ENCODE measurements at regions not wholly inside any gene's neighbourhood (a gene's known extent, or its start where the extent isn't known, plus 50 kb on each side); places are given as distances from the start of the nearest gene placed in this dataset.

DNA sequence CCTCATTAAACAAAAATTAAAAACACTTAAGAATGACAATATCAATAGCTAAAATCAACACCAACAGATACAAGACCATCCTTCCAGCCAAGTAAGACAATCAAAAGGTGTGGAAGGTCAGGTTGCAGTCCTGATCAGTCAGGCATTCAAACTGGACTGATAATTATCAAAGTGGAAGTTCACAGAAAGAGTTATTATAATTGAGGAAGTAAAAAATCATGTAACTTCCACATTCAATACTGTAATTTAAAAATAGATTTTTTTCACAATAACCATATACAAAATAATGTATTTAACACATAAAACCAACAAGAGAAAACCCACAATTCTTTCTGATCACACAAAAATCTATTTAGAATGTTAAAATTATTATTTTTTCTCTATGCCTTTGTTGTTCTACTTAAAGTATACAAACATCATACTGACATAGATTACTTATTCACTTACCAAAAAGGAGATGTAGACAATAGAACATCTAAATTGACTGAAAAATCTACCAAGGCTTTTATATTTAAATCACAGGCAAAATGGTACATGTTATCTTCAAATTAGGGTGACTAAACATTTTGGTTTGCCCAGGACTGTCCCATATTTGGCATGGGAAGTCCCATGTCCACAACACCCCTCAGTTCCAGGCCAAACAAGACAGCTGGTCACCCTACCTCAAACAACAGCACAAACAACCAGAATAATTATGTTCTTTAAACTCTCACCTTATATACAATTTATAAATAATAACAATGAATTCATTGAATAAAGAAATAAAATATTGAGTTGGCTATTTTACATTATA, 142.5 kb upstream of the SLC24A2 start:
- TF ChIP-seq, protein P1, sequence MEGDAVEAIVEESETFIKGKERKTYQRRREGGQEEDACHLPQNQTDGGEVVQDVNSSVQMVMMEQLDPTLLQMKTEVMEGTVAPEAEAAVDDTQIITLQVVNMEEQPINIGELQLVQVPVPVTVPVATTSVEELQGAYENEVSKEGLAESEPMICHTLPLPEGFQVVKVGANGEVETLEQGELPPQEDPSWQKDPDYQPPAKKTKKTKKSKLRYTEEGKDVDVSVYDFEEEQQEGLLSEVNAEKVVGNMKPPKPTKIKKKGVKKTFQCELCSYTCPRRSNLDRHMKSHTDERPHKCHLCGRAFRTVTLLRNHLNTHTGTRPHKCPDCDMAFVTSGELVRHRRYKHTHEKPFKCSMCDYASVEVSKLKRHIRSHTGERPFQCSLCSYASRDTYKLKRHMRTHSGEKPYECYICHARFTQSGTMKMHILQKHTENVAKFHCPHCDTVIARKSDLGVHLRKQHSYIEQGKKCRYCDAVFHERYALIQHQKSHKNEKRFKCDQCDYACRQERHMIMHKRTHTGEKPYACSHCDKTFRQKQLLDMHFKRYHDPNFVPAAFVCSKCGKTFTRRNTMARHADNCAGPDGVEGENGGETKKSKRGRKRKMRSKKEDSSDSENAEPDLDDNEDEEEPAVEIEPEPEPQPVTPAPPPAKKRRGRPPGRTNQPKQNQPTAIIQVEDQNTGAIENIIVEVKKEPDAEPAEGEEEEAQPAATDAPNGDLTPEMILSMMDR (IDR thresholded peaks at IDR 0.05; ENCODE audit: low read length) = no peak
- no peak for TF ChIP-seq EZH2 (IDR thresholded peaks at IDR 0.05; ENCODE audit: borderline replicate concordance, low read length)
- Histone ChIP-seq H3K9ac (ENCODE audit: low read length) (no peak overlapping the region), H3K4me2 (ENCODE audit: low read length) (no peak overlapping the region), H3F3A (ENCODE audit: insufficient read depth, low read length) (no peaks in the 10 kb centered on the region), H2AFZ (ENCODE audit: low read length) (no peak overlapping the region), H3K27me3 (ENCODE audit: insufficient read depth, low read length) (no peaks in the 10 kb centered on the region), H4K20me1 (ENCODE audit: insufficient read depth, low read length) (no peaks in the 10 kb centered on the region), H3K4me1 (ENCODE audit: insufficient read depth, low read length, severe bottlenecking) (no peaks in the 10 kb centered on the region), H3K27ac (ENCODE audit: low read depth, low read length, poor library complexity, severe bottlenecking) (no peak overlapping the region), H3K9me3 (ENCODE audit: low read length) (no peaks in the 10 kb centered on the region), H3K9me2 (ENCODE audit: low read depth, low read length) (no peaks in the 10 kb centered on the region), H3K4me3 (ENCODE audit: low read depth, low read length, poor library complexity, severe bottlenecking) (no peak overlapping the region), H3K79me2 (ENCODE audit: insufficient read depth, low read length) (no peaks in the 10 kb centered on the region), H3K36me3 (ENCODE audit: insufficient read depth, low read length) (no peaks in the 10 kb centered on the region)

DNA sequence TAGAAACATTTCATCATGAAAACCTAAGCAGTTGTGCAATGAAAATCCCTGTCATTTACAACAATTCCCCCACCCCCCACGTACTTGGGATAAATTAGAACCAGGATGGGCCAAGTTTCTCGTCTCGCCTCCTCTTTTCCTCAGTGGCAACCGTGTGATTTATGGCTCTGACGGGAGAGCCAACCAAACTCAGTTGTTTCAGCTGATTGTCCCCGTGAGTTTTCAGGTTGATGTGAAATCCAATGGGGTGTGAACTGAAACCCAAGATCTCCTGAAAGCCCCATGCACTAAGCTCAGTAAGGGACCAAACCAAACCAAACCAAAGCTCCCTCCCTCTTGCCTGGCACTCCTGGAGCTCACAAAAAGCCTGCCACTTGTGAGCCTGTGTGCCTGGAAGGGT, 138.7 kb upstream of the SLC24A2 start:
- TF ChIP-seq, protein P1 (IDR thresholded peaks at IDR 0.05; ENCODE audit: low read length) = no peak

DNA sequence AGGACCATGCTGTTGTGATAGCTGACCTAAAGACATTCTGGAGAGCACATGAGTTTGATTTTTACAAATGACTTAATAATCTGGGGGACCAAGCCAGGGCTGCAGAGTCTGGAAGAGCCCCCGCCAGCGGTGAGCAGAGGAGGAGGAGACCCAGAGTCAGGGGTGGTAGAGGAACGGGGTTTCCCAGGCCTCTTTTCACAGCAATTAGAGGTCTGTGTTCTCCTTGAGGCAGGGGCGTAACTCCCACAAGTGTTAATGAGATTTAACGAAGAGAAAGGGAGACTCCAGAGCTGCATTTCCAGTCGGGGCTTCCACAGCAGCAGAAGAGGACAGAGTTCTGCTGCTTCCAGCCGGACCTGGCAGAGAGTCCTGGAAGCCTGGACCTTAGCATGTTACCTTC, 137.9 kb upstream of the SLC24A2 start:
- Histone ChIP-seq H4K20me1 (ENCODE audit: insufficient read depth, low read length) (no peaks in the 10 kb centered on the region), H3K9ac (ENCODE audit: low read length) (no peak overlapping the region), H2AFZ (ENCODE audit: low read length) (no peak overlapping the region), H3K36me3 (ENCODE audit: insufficient read depth, low read length) (no peaks in the 10 kb centered on the region), H3K27ac (ENCODE audit: low read depth, low read length, poor library complexity, severe bottlenecking) (no peak overlapping the region), H3K9me2 (ENCODE audit: low read depth, low read length) (no peaks in the 10 kb centered on the region), H3K4me2 (ENCODE audit: low read length) (no peak overlapping the region), H3F3A (ENCODE audit: insufficient read depth, low read length) (no peaks in the 10 kb centered on the region), H3K27me3 (ENCODE audit: insufficient read depth, low read length) (no peaks in the 10 kb centered on the region), H3K4me3 (ENCODE audit: low read depth, low read length, poor library complexity, severe bottlenecking) (no peak overlapping the region), H3K9me3 (ENCODE audit: low read length) (no peaks in the 10 kb centered on the region), H3K79me2 (ENCODE audit: insufficient read depth, low read length) (no peaks in the 10 kb centered on the region), H3K4me1 (ENCODE audit: insufficient read depth, low read length, severe bottlenecking) (no peaks in the 10 kb centered on the region)
- TF ChIP-seq EZH2 (IDR thresholded peaks at IDR 0.05; ENCODE audit: borderline replicate concordance, low read length) = no peak
- TF ChIP-seq, protein P1 (IDR thresholded peaks at IDR 0.05; ENCODE audit: low read length) = no peak

More for the DNA sequence above, 138.7 kb upstream of the SLC24A2 start:
- H3K27ac ChIP-seq (ENCODE audit: low read depth, low read length, poor library complexity, severe bottlenecking) = no peak overlapping the region
- H3K9me3 ChIP-seq (ENCODE audit: low read length) = no peaks in the 10 kb centered on the region
- H3K9me2 ChIP-seq (ENCODE audit: low read depth, low read length) = no peaks in the 10 kb centered on the region
- H3K9ac ChIP-seq (ENCODE audit: low read length) = no peak overlapping the region
- H3F3A ChIP-seq (ENCODE audit: insufficient read depth, low read length) = no peaks in the 10 kb centered on the region
- H4K20me1 ChIP-seq (ENCODE audit: insufficient read depth, low read length) = no peaks in the 10 kb centered on the region
- no peaks in the 10 kb centered on the region for H3K4me1 ChIP-seq (ENCODE audit: insufficient read depth, low read length, severe bottlenecking)
- no peaks in the 10 kb centered on the region for H3K79me2 ChIP-seq (ENCODE audit: insufficient read depth, low read length)
- no peak overlapping the region for H3K4me2 ChIP-seq (ENCODE audit: low read length)
- no peaks in the 10 kb centered on the region for H3K27me3 ChIP-seq (ENCODE audit: insufficient read depth, low read length)
- H3K4me3 ChIP-seq (ENCODE audit: low read depth, low read length, poor library complexity, severe bottlenecking) = no peak overlapping the region
- no peaks in the 10 kb centered on the region for H3K36me3 ChIP-seq (ENCODE audit: insufficient read depth, low read length)
- no peak overlapping the region for H2AFZ ChIP-seq (ENCODE audit: low read length)
